ENCODE measurements at regions not wholly inside any gene's neighbourhood (a gene's known extent, or its start where the extent isn't known, plus 50 kb on each side); places are given as distances from the start of the nearest gene placed in this dataset.

DNA sequence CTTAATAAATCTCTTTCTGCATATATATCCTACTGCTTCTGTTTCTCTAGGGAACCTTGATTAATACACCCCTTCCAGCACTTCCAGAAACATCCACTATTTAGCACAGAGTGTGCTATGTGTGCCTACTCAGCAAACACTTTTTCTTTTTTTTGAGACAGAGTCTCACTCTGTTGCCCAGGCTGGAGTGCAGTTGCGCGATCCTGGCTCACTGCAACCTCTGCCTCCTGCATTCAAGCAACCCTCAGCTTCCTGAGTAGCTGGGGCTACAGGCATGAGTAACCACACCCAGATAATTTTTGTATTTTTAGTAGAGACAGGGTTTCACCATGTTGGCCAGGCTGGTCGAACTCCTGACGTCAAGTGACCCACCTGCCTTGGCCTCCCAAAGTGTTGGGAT is 266.9 kb upstream of the DIAPH2 start (continued):
- TF ChIP-seq, protein P1, sequence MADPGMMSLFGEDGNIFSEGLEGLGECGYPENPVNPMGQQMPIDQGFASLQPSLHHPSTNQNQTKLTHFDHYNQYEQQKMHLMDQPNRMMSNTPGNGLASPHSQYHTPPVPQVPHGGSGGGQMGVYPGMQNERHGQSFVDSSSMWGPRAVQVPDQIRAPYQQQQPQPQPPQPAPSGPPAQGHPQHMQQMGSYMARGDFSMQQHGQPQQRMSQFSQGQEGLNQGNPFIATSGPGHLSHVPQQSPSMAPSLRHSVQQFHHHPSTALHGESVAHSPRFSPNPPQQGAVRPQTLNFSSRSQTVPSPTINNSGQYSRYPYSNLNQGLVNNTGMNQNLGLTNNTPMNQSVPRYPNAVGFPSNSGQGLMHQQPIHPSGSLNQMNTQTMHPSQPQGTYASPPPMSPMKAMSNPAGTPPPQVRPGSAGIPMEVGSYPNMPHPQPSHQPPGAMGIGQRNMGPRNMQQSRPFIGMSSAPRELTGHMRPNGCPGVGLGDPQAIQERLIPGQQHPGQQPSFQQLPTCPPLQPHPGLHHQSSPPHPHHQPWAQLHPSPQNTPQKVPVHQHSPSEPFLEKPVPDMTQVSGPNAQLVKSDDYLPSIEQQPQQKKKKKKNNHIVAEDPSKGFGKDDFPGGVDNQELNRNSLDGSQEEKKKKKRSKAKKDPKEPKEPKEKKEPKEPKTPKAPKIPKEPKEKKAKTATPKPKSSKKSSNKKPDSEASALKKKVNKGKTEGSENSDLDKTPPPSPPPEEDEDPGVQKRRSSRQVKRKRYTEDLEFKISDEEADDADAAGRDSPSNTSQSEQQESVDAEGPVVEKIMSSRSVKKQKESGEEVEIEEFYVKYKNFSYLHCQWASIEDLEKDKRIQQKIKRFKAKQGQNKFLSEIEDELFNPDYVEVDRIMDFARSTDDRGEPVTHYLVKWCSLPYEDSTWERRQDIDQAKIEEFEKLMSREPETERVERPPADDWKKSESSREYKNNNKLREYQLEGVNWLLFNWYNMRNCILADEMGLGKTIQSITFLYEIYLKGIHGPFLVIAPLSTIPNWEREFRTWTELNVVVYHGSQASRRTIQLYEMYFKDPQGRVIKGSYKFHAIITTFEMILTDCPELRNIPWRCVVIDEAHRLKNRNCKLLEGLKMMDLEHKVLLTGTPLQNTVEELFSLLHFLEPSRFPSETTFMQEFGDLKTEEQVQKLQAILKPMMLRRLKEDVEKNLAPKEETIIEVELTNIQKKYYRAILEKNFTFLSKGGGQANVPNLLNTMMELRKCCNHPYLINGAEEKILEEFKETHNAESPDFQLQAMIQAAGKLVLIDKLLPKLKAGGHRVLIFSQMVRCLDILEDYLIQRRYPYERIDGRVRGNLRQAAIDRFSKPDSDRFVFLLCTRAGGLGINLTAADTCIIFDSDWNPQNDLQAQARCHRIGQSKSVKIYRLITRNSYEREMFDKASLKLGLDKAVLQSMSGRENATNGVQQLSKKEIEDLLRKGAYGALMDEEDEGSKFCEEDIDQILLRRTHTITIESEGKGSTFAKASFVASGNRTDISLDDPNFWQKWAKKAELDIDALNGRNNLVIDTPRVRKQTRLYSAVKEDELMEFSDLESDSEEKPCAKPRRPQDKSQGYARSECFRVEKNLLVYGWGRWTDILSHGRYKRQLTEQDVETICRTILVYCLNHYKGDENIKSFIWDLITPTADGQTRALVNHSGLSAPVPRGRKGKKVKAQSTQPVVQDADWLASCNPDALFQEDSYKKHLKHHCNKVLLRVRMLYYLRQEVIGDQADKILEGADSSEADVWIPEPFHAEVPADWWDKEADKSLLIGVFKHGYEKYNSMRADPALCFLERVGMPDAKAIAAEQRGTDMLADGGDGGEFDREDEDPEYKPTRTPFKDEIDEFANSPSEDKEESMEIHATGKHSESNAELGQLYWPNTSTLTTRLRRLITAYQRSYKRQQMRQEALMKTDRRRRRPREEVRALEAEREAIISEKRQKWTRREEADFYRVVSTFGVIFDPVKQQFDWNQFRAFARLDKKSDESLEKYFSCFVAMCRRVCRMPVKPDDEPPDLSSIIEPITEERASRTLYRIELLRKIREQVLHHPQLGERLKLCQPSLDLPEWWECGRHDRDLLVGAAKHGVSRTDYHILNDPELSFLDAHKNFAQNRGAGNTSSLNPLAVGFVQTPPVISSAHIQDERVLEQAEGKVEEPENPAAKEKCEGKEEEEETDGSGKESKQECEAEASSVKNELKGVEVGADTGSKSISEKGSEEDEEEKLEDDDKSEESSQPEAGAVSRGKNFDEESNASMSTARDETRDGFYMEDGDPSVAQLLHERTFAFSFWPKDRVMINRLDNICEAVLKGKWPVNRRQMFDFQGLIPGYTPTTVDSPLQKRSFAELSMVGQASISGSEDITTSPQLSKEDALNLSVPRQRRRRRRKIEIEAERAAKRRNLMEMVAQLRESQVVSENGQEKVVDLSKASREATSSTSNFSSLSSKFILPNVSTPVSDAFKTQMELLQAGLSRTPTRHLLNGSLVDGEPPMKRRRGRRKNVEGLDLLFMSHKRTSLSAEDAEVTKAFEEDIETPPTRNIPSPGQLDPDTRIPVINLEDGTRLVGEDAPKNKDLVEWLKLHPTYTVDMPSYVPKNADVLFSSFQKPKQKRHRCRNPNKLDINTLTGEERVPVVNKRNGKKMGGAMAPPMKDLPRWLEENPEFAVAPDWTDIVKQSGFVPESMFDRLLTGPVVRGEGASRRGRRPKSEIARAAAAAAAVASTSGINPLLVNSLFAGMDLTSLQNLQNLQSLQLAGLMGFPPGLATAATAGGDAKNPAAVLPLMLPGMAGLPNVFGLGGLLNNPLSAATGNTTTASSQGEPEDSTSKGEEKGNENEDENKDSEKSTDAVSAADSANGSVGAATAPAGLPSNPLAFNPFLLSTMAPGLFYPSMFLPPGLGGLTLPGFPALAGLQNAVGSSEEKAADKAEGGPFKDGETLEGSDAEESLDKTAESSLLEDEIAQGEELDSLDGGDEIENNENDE (IDR thresholded peaks at IDR 0.05; ENCODE audit: insufficient replicate concordance, low read length), result no peak
- TF ChIP-seq SP2 (IDR thresholded peaks at IDR 0.05; ENCODE audit: low read length) (no peak), HDAC2 (IDR thresholded peaks at IDR 0.05; ENCODE audit: borderline replicate concordance in 1 of 2, low read depth in 2 of 2, low read length in 2 of 2) (no peak), CBX8 (IDR thresholded peaks at IDR 0.05; ENCODE audit: borderline replicate concordance, low read depth, low read length) (no peak), FOSL1 (IDR thresholded peaks at IDR 0.05; ENCODE audit: insufficient read depth, low read depth, low read length) (no peak), POLR2A (IDR thresholded peaks at IDR 0.05; ENCODE audit: control extremely low read depth in 1 of 2, low read depth in 2 of 2, low read length in 2 of 2) (no peak), CBX5 (IDR thresholded peaks at IDR 0.05; ENCODE audit: low read depth, low read length) (no peak), CHD2 (IDR thresholded peaks at IDR 0.05; ENCODE audit: low read length) (no peak), CTBP2 (IDR thresholded peaks at IDR 0.05; ENCODE audit: borderline replicate concordance, insufficient read depth, insufficient read length, low read length) (no peak), RFX5 (IDR thresholded peaks at IDR 0.05; ENCODE audit: borderline replicate concordance, low read depth, low read length) (no peak), POLR2AphosphoS5 (IDR thresholded peaks at IDR 0.05; ENCODE audit: low read depth, low read length) (no peak), RXRA (IDR thresholded peaks at IDR 0.05; ENCODE audit: insufficient read depth, low read depth, low read length) (no peak), SUZ12 (IDR thresholded peaks at IDR 0.05; ENCODE audit: low read length) (no peak)
